Breast epithelium (tissue), 4 donors: ENCODE measurements at regions not wholly inside any gene's neighbourhood (a gene's known extent, or its start where the extent isn't known, plus 50 kb on each side); places are given as distances from the start of the nearest gene placed in this dataset.

Source experiments
- DNase-seq, 2 donors: peaks; one replicate each; pipeline ENCODE4 v3.0.0-alpha.2; 2019; ENCODE audit warnings: low spot score in 2 of 2
- H3K27ac ChIP-seq, 2 donors: fragments of 200-600 bp; sonication (generic) in 1 of 2; one replicate each; pipeline ENCODE4 v1.5.1; 2016 to 2019; ENCODE audit warnings: mild to moderate bottlenecking in 1 of 2
- H3K27me3 ChIP-seq, 2 donors: fragments of 200-600 bp; sonication (generic) in 1 of 2; one replicate each; pipeline versions ENCODE4 v1.5.1 to v1.6.0; 2017 to 2019; ENCODE audit warnings: control low read depth in 1 of 2, mild to moderate bottlenecking in 1 of 2
- H3K36me3 ChIP-seq: fragments of 200-600 bp; one replicate; pipeline ENCODE4 v1.5.1; 2019
- H3K4me1 ChIP-seq, 2 donors: fragments of 200-600 bp; sonication (generic); one replicate each; pipeline ENCODE4 v1.5.1; 2016 to 2019; ENCODE audit warnings: control low read depth in 1 of 2
- H3K4me3 ChIP-seq, 3 donors: fragments of 200-600 bp; sonication (generic); 1 replicate in 2 of 3; 2 replicates in 1 of 3; pipeline ENCODE4 v1.5.1; 2016 to 2019; ENCODE audit warnings: mild to moderate bottlenecking in 3 of 3, moderate library complexity in 2 of 3
- H3K9me3 ChIP-seq, 2 donors: fragments of 200-600 bp; sonication (generic) in 1 of 2; one replicate each; pipeline ENCODE4 v1.5.1; 2016 to 2019; ENCODE audit warnings: control low read depth in 1 of 2
- CTCF ChIP-seq, 3 donors: fragments of 450-650 bp; IDR thresholded peaks; one replicate each; pipeline ENCODE4 v1.5.1; 2016 to 2017; ENCODE audit warnings: antibody characterized with exemption in 3 of 3, mild to moderate bottlenecking in 3 of 3, moderate library complexity in 3 of 3
- POLR2A ChIP-seq: fragments of 450-650 bp; IDR thresholded peaks from one replicate; pipeline ENCODE4 v1.6.1; 2016; ENCODE audit warnings: antibody characterized with exemption, mild to moderate bottlenecking, moderate library complexity
- POLR2AphosphoS5 ChIP-seq, 3 donors: sonication (generic); formaldehyde crosslinking; IDR thresholded peaks; one replicate each; pipeline ENCODE4 v1.6.1; 2017; ENCODE audit warnings: antibody characterized with exemption in 3 of 3
- intact Hi-C: fragments of 100-400 bp; cut with DNase I; formaldehyde crosslinking; loops from one replicate; pipeline ENCODE4 v1.15.1; 2023; ENCODE audit warnings: low total_unique reads

GRCh38 chr2:216574046-216574445, 59.2 kb upstream of the IGFBP2 start:
- DNase-seq, result no peak
- Histone ChIP-seq H3K9me3 (no peaks in the 10 kb centered on the region), H3K27me3 (no peaks in the 10 kb centered on the region), H3K4me1 (no peaks in the 10 kb centered on the region), H3K4me3 (no peak overlapping the region), H3K36me3 (no peaks in the 10 kb centered on the region), H3K27ac (no peak overlapping the region)
- no peak for TF ChIP-seq POLR2A
- TF ChIP-seq CTCF (IDR thresholded peaks at IDR 0.05), result no peak
- TF ChIP-seq POLR2AphosphoS5 (IDR thresholded peaks at IDR 0.05), result no peak
- intact Hi-C loops, result no loop called here

GRCh38 chr2:216574586-216574985, 58.6 kb upstream of the IGFBP2 start:
- Histone ChIP-seq H3K27me3 (no peaks in the 10 kb centered on the region), H3K4me3 (no peak overlapping the region), H3K4me1 (no peaks in the 10 kb centered on the region), H3K9me3 (no peaks in the 10 kb centered on the region), H3K27ac (no peak overlapping the region), H3K36me3 (no peaks in the 10 kb centered on the region)
- TF ChIP-seq CTCF (IDR thresholded peaks at IDR 0.05), result no peak
- TF ChIP-seq POLR2A, result no peak
- TF ChIP-seq POLR2AphosphoS5 (IDR thresholded peaks at IDR 0.05), result no peak
- intact Hi-C loops, result no loop called here
- no peak for DNase-seq

GRCh38 chr2:216575465-216575864, 57.8 kb upstream of the IGFBP2 start:
- Histone ChIP-seq H3K36me3 (no peaks in the 10 kb centered on the region), H3K4me1 (no peaks in the 10 kb centered on the region), H3K9me3 (no peaks in the 10 kb centered on the region), H3K27me3 (no peaks in the 10 kb centered on the region), H3K27ac (no peak overlapping the region), H3K4me3 (no peak overlapping the region)
- TF ChIP-seq POLR2A (no peak), POLR2AphosphoS5 (IDR thresholded peaks at IDR 0.05) (no peak), CTCF (IDR thresholded peaks at IDR 0.05) (no peak)
- no peak for DNase-seq
- intact Hi-C loops, result no loop called here

- Histone ChIP-seq H3K4me3 (no peak overlapping the region), H3K27ac (no peak overlapping the region), H3K36me3 (no peaks in the 10 kb centered on the region), H3K27me3 (no peaks in the 10 kb centered on the region), H3K4me1 (no peaks in the 10 kb centered on the region), H3K9me3 (no peaks in the 10 kb centered on the region)
- intact Hi-C loops, result no loop called here
- no peak for DNase-seq
- TF ChIP-seq POLR2AphosphoS5 (IDR thresholded peaks at IDR 0.05) (no peak), CTCF (IDR thresholded peaks at IDR 0.05) (no peak), POLR2A (no peak)
Observed at GRCh38 chr2:216576616-216577015, 56.6 kb upstream of the IGFBP2 start.

- no peak overlapping the region for H3K4me3 ChIP-seq
- intact Hi-C loops, result no loop called here
- no peak for DNase-seq
- no peaks in the 10 kb centered on the region for H3K4me1 ChIP-seq
- TF ChIP-seq POLR2A (no peak), POLR2AphosphoS5 (IDR thresholded peaks at IDR 0.05) (no peak), CTCF (IDR thresholded peaks at IDR 0.05) (no peak)
- no peak overlapping the region for H3K27ac ChIP-seq
- no peaks in the 10 kb centered on the region for H3K36me3 ChIP-seq
- H3K27me3 ChIP-seq, result no peaks in the 10 kb centered on the region
- H3K9me3 ChIP-seq, result no peaks in the 10 kb centered on the region
Observed at GRCh38 chr2:216578325-216578724, 54.9 kb upstream of the IGFBP2 start.
